ENCODE measurements at regions not wholly inside any gene's neighbourhood (a gene's known extent, or its start where the extent isn't known, plus 50 kb on each side); places are given as distances from the start of the nearest gene placed in this dataset.

GRCh38 chr2:6202756-6203155, 510.6 kb downstream of the SOX11 start:
- Histone ChIP-seq H3K36me3 (ENCODE audit: control insufficient read depth in 2 of 2, insufficient read depth in 2 of 2, low read length in 2 of 2) (no peaks in the 10 kb centered on the region), H3K4me3 (ENCODE audit: low read length in 2 of 2) (no peak overlapping the region), H3K9me3 (ENCODE audit: control insufficient read depth in 2 of 2, low read length in 2 of 2) (no peaks in the 10 kb centered on the region), H3K9ac (ENCODE audit: low read depth in 1 of 2, low read length in 2 of 2) (no peak overlapping the region), H3K4me1 (ENCODE audit: control insufficient read depth in 2 of 2, insufficient read depth in 2 of 2, low read length in 2 of 2) (peaks cover 7% of the 10 kb centered on the region in 2 donors), H3K27me3 (ENCODE audit: control insufficient read depth in 2 of 2, insufficient read depth in 2 of 2, low read length in 2 of 2) (no peaks in the 10 kb centered on the region), H3K27ac (ENCODE audit: low read depth in 2 of 2, low read length in 2 of 2) (no peak overlapping the region)

- H3K27ac ChIP-seq (ENCODE audit: low read depth in 2 of 2, low read length in 2 of 2), result no peak overlapping the region
- no peak overlapping the region for H3K4me3 ChIP-seq (ENCODE audit: low read length in 2 of 2)
- H3K9me3 ChIP-seq (ENCODE audit: control insufficient read depth in 2 of 2, low read length in 2 of 2), result no peaks in the 10 kb centered on the region
- H3K9ac ChIP-seq (ENCODE audit: low read depth in 1 of 2, low read length in 2 of 2), result no peak overlapping the region
- H3K27me3 ChIP-seq (ENCODE audit: control insufficient read depth in 2 of 2, insufficient read depth in 2 of 2, low read length in 2 of 2), result no peaks in the 10 kb centered on the region
- H3K36me3 ChIP-seq (ENCODE audit: control insufficient read depth in 2 of 2, insufficient read depth in 2 of 2, low read length in 2 of 2), result no peaks in the 10 kb centered on the region
- peaks cover 7% of the 10 kb centered on the region in 2 donors for H3K4me1 ChIP-seq (ENCODE audit: control insufficient read depth in 2 of 2, insufficient read depth in 2 of 2, low read length in 2 of 2)
Measured at GRCh38 chr2:6203291-6203959, 511.2 kb downstream of the SOX11 start.

- Histone ChIP-seq H3K36me3 (ENCODE audit: control insufficient read depth in 2 of 2, insufficient read depth in 2 of 2, low read length in 2 of 2) (no peaks in the 10 kb centered on the region), H3K4me3 (ENCODE audit: low read length in 2 of 2) (no peak overlapping the region), H3K9me3 (ENCODE audit: control insufficient read depth in 2 of 2, low read length in 2 of 2) (no peaks in the 10 kb centered on the region), H3K27me3 (ENCODE audit: control insufficient read depth in 2 of 2, insufficient read depth in 2 of 2, low read length in 2 of 2) (no peaks in the 10 kb centered on the region), H3K9ac (ENCODE audit: low read depth in 1 of 2, low read length in 2 of 2) (no peak overlapping the region), H3K4me1 (ENCODE audit: control insufficient read depth in 2 of 2, insufficient read depth in 2 of 2, low read length in 2 of 2) (peaks cover 9 to 14% of the 10 kb centered on the region in 2 donors), H3K27ac (ENCODE audit: low read depth in 2 of 2, low read length in 2 of 2) (no peak overlapping the region)
Measured at GRCh38 chr2:6206882-6207281, 514.7 kb downstream of the SOX11 start.

- Histone ChIP-seq H3K4me3 (ENCODE audit: low read length in 2 of 2) (no peak overlapping the region), H3K27ac (ENCODE audit: low read depth in 2 of 2, low read length in 2 of 2) (no peak overlapping the region), H3K36me3 (ENCODE audit: control insufficient read depth in 2 of 2, insufficient read depth in 2 of 2, low read length in 2 of 2) (no peaks in the 10 kb centered on the region), H3K9me3 (ENCODE audit: control insufficient read depth in 2 of 2, low read length in 2 of 2) (no peaks in the 10 kb centered on the region), H3K27me3 (ENCODE audit: control insufficient read depth in 2 of 2, insufficient read depth in 2 of 2, low read length in 2 of 2) (no peaks in the 10 kb centered on the region), H3K4me1 (ENCODE audit: control insufficient read depth in 2 of 2, insufficient read depth in 2 of 2, low read length in 2 of 2) (peaks cover 2 to 7% of the 10 kb centered on the region in 2 donors), H3K9ac (ENCODE audit: low read depth in 1 of 2, low read length in 2 of 2) (no peak overlapping the region)
Measured at GRCh38 chr2:6211236-6211635, 519.1 kb downstream of the SOX11 start.

- Histone ChIP-seq H3K4me3 (ENCODE audit: low read length in 2 of 2) (no peak overlapping the region), H3K36me3 (ENCODE audit: control insufficient read depth in 2 of 2, insufficient read depth in 2 of 2, low read length in 2 of 2) (no peaks in the 10 kb centered on the region), H3K27me3 (ENCODE audit: control insufficient read depth in 2 of 2, insufficient read depth in 2 of 2, low read length in 2 of 2) (no peaks in the 10 kb centered on the region), H3K9ac (ENCODE audit: low read depth in 1 of 2, low read length in 2 of 2) (no peak overlapping the region), H3K4me1 (ENCODE audit: control insufficient read depth in 2 of 2, insufficient read depth in 2 of 2, low read length in 2 of 2) (peaks cover 2 to 7% of the 10 kb centered on the region in 2 donors), H3K27ac (ENCODE audit: low read depth in 2 of 2, low read length in 2 of 2) (no peak overlapping the region), H3K9me3 (ENCODE audit: control insufficient read depth in 2 of 2, low read length in 2 of 2) (no peaks in the 10 kb centered on the region)
Measured at GRCh38 chr2:6212491-6212890, 520.3 kb downstream of the SOX11 start.

GRCh38 chr2:6213056-6213780, 521.0 kb downstream of the SOX11 start:
- Histone ChIP-seq H3K36me3 (ENCODE audit: control insufficient read depth in 2 of 2, insufficient read depth in 2 of 2, low read length in 2 of 2) (no peaks in the 10 kb centered on the region), H3K9ac (ENCODE audit: low read depth in 1 of 2, low read length in 2 of 2) (no peak overlapping the region), H3K4me1 (ENCODE audit: control insufficient read depth in 2 of 2, insufficient read depth in 2 of 2, low read length in 2 of 2) (peaks cover 2 to 7% of the 10 kb centered on the region in 2 donors), H3K9me3 (ENCODE audit: control insufficient read depth in 2 of 2, low read length in 2 of 2) (no peaks in the 10 kb centered on the region), H3K27ac (ENCODE audit: low read depth in 2 of 2, low read length in 2 of 2) (no peak overlapping the region), H3K4me3 (ENCODE audit: low read length in 2 of 2) (no peak overlapping the region), H3K27me3 (ENCODE audit: control insufficient read depth in 2 of 2, insufficient read depth in 2 of 2, low read length in 2 of 2) (no peaks in the 10 kb centered on the region)

GRCh38 chr2:6214471-6214870, 522.3 kb downstream of the SOX11 start:
- Histone ChIP-seq H3K4me3 (ENCODE audit: low read length in 2 of 2) (no peak overlapping the region), H3K9ac (ENCODE audit: low read depth in 1 of 2, low read length in 2 of 2) (no peak overlapping the region), H3K9me3 (ENCODE audit: control insufficient read depth in 2 of 2, low read length in 2 of 2) (no peaks in the 10 kb centered on the region), H3K36me3 (ENCODE audit: control insufficient read depth in 2 of 2, insufficient read depth in 2 of 2, low read length in 2 of 2) (no peaks in the 10 kb centered on the region), H3K4me1 (ENCODE audit: control insufficient read depth in 2 of 2, insufficient read depth in 2 of 2, low read length in 2 of 2) (peaks cover 0 to under 1% of the 10 kb centered on the region in 2 donors), H3K27ac (ENCODE audit: low read depth in 2 of 2, low read length in 2 of 2) (no peak overlapping the region), H3K27me3 (ENCODE audit: control insufficient read depth in 2 of 2, insufficient read depth in 2 of 2, low read length in 2 of 2) (no peaks in the 10 kb centered on the region)

- Histone ChIP-seq H3K9me3 (ENCODE audit: control insufficient read depth in 2 of 2, low read length in 2 of 2) (no peaks in the 10 kb centered on the region), H3K4me1 (ENCODE audit: control insufficient read depth in 2 of 2, insufficient read depth in 2 of 2, low read length in 2 of 2) (no peaks in the 10 kb centered on the region), H3K36me3 (ENCODE audit: control insufficient read depth in 2 of 2, insufficient read depth in 2 of 2, low read length in 2 of 2) (no peaks in the 10 kb centered on the region), H3K27ac (ENCODE audit: low read depth in 2 of 2, low read length in 2 of 2) (no peak overlapping the region), H3K9ac (ENCODE audit: low read depth in 1 of 2, low read length in 2 of 2) (no peak overlapping the region), H3K27me3 (ENCODE audit: control insufficient read depth in 2 of 2, insufficient read depth in 2 of 2, low read length in 2 of 2) (no peaks in the 10 kb centered on the region), H3K4me3 (ENCODE audit: low read length in 2 of 2) (no peak overlapping the region)
Measured at GRCh38 chr2:6215053-6215452, 522.9 kb downstream of the SOX11 start.

GRCh38 chr2:6216234-6216633, 524.0 kb downstream of the SOX11 start:
- Histone ChIP-seq H3K9me3 (ENCODE audit: control insufficient read depth in 2 of 2, low read length in 2 of 2) (no peaks in the 10 kb centered on the region), H3K27ac (ENCODE audit: low read depth in 2 of 2, low read length in 2 of 2) (no peak overlapping the region), H3K9ac (ENCODE audit: low read depth in 1 of 2, low read length in 2 of 2) (no peak overlapping the region), H3K27me3 (ENCODE audit: control insufficient read depth in 2 of 2, insufficient read depth in 2 of 2, low read length in 2 of 2) (no peaks in the 10 kb centered on the region), H3K36me3 (ENCODE audit: control insufficient read depth in 2 of 2, insufficient read depth in 2 of 2, low read length in 2 of 2) (no peaks in the 10 kb centered on the region), H3K4me3 (ENCODE audit: low read length in 2 of 2) (no peak overlapping the region), H3K4me1 (ENCODE audit: control insufficient read depth in 2 of 2, insufficient read depth in 2 of 2, low read length in 2 of 2) (no peaks in the 10 kb centered on the region)

- no peak overlapping the region for H3K4me3 ChIP-seq (ENCODE audit: low read length in 2 of 2)
- no peak overlapping the region for H3K9ac ChIP-seq (ENCODE audit: low read depth in 1 of 2, low read length in 2 of 2)
- H3K36me3 ChIP-seq (ENCODE audit: control insufficient read depth in 2 of 2, insufficient read depth in 2 of 2, low read length in 2 of 2), result no peaks in the 10 kb centered on the region
- H3K27me3 ChIP-seq (ENCODE audit: control insufficient read depth in 2 of 2, insufficient read depth in 2 of 2, low read length in 2 of 2), result no peaks in the 10 kb centered on the region
- no peaks in the 10 kb centered on the region for H3K4me1 ChIP-seq (ENCODE audit: control insufficient read depth in 2 of 2, insufficient read depth in 2 of 2, low read length in 2 of 2)
- no peak overlapping the region for H3K27ac ChIP-seq (ENCODE audit: low read depth in 2 of 2, low read length in 2 of 2)
- no peaks in the 10 kb centered on the region for H3K9me3 ChIP-seq (ENCODE audit: control insufficient read depth in 2 of 2, low read length in 2 of 2)
Measured at GRCh38 chr2:6218926-6219325, 526.7 kb downstream of the SOX11 start.
